ENCODE measurements at regions not wholly inside any gene's neighbourhood (a gene's known extent, or its start where the extent isn't known, plus 50 kb on each side); places are given as distances from the start of the nearest gene placed in this dataset.
"Not testable (repeated sequence)": the region's sequence is repeated elsewhere in the genome, so short reads cannot be mapped to it uniquely, and the experiment has no call there.

DNA sequence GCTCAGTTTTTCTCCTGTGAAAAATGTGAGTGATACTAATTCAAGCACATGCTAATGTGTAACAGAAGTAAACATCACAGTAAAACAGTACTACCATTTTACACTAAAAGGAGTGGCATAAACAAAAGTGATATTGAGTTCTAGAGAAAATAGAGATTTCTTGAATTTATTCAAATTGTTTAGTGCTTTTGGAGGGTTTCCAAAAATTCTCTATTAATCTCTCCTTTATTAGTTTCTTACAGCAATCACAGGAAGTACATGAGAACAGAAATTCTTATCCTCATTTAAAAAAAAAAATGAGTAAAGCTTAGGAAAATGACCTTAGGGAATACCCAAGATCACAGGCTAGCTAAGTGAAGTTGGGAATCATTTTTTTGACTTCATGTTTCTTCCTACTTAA is 459.7 kb upstream of the GALNTL6 start:
- DNase-seq (ENCODE audit: low read depth): no peak
- TF ChIP-seq, protein P1, sequence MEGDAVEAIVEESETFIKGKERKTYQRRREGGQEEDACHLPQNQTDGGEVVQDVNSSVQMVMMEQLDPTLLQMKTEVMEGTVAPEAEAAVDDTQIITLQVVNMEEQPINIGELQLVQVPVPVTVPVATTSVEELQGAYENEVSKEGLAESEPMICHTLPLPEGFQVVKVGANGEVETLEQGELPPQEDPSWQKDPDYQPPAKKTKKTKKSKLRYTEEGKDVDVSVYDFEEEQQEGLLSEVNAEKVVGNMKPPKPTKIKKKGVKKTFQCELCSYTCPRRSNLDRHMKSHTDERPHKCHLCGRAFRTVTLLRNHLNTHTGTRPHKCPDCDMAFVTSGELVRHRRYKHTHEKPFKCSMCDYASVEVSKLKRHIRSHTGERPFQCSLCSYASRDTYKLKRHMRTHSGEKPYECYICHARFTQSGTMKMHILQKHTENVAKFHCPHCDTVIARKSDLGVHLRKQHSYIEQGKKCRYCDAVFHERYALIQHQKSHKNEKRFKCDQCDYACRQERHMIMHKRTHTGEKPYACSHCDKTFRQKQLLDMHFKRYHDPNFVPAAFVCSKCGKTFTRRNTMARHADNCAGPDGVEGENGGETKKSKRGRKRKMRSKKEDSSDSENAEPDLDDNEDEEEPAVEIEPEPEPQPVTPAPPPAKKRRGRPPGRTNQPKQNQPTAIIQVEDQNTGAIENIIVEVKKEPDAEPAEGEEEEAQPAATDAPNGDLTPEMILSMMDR (IDR thresholded peaks at IDR 0.05; ENCODE audit: low read length, missing control alignments): no peak

DNA sequence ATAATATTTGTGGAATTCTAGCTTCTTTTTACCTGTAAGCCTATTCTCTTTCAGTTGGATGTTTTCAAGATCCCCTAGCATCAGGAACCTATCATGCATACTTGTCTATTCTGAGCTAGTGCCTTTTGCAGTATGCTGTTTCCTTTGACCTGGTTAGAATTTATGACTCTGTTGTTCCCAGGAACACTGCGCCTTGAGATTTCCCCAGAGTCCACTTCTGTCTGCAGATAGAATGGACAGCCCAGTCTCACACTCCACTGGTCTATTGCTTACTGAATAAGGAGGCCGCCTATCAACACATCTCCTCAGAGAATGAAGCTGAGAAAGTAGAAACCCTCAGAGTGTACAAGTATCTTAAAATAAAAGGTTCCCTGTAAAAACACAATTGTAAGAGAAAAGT is 465.1 kb upstream of the GALNTL6 start:
- no peak for DNase-seq (ENCODE audit: low read depth)

More for the DNA sequence above, 459.7 kb upstream of the GALNTL6 start:
- no peak overlapping the region for H3K4me3 ChIP-seq (replicated peaks; ENCODE audit: low read depth, low read length)

DNA sequence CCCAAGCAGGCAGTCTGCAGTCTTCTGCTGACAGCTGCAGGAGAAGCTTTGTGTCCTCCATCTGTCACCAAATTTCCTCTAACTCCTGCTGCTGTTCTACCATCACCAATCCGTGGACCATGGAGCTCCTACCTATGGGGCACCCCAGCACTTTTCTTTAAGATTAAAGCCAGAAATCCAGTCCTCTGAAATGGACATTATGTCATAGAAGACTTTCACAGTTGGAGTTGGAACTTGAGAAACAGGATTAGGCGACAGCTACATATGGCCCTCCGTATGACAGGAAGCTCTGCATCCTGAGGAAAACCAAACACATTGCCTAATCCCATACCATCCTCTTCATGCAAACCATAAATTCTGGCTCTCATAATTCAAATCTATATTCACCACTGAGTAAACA is 470.6 kb upstream of the GALNTL6 start:
- no peak overlapping the region for H3K4me3 ChIP-seq (replicated peaks; ENCODE audit: low read depth, low read length)
- TF ChIP-seq, protein P1 (IDR thresholded peaks at IDR 0.05; ENCODE audit: low read length, missing control alignments): no peak
- no peak for DNase-seq (ENCODE audit: low read depth)

More for the DNA sequence above, 465.1 kb upstream of the GALNTL6 start:
- no peak overlapping the region for H3K4me3 ChIP-seq (replicated peaks; ENCODE audit: low read depth, low read length)
- TF ChIP-seq, protein P1 (IDR thresholded peaks at IDR 0.05; ENCODE audit: low read length, missing control alignments): no peak

DNA sequence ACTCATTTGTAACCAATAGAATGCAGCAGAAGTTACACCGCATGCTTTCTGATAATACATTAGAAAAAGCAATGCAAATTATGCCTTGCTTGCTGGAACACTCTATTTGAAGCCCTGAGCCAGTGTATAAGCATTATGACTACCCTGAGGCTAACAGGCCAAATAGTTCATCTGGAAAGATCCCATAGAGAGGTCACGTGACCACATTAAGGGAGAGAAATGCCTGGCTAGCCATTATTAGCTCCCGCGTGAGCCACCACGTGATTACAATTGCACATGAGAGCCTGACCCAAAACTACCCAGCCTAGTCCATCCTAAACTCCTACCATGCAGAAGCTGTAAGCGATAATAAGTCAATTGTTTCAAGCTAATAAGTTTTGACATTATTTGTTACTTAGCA is 472.9 kb upstream of the GALNTL6 start:
- TF ChIP-seq, protein P1 (IDR thresholded peaks at IDR 0.05; ENCODE audit: low read length, missing control alignments): no peak
- no peak overlapping the region for H3K4me3 ChIP-seq (replicated peaks; ENCODE audit: low read depth, low read length)
- no peak for DNase-seq (ENCODE audit: low read depth)

DNA sequence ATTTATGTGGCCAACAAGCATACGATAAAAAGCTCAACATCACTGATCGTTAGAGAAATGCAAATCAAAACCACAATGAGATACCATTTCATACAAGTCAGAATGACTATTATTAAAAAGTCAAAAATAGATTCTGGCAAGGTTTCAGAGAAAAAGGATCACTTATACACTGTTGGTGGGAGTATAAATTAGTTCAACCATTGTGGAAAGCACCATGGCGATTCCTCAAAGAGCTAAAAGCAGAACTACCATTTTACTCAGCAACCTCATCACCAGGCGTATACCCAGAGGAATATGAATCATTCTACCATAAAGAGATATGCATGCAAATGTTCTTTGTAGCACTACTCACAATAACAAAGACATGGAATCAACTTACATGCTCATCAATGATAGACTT is 478.7 kb upstream of the GALNTL6 start:
- no peak overlapping the region for H3K4me3 ChIP-seq (replicated peaks; ENCODE audit: low read depth, low read length)
- no peak for DNase-seq (ENCODE audit: low read depth)
- TF ChIP-seq, protein P1 (IDR thresholded peaks at IDR 0.05; ENCODE audit: low read length, missing control alignments): no peak

DNA sequence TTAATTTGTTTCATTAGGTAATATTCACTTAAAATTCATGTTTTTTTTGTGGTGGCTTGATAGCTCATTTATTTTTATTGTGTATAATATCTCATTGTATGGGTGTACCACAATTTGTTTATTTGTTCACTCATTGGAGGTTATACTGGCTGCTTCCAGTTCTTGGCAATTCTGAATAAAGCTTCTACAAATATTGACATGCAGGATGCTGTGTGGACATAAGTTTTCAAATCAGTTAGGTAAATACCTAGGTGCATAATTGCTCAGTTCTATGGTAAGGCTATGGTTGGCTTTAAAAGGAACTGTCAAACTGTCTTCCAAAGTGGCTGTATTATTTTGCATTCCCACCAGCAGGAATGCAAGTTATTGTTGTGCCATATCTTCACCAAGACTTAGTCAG is 504.5 kb upstream of the GALNTL6 start:
- TF ChIP-seq, protein P1 (IDR thresholded peaks at IDR 0.05; ENCODE audit: low read length, missing control alignments): no peak
- DNase-seq (ENCODE audit: low read depth): no peak
- no peak overlapping the region for H3K4me3 ChIP-seq (replicated peaks; ENCODE audit: low read depth, low read length)

DNA sequence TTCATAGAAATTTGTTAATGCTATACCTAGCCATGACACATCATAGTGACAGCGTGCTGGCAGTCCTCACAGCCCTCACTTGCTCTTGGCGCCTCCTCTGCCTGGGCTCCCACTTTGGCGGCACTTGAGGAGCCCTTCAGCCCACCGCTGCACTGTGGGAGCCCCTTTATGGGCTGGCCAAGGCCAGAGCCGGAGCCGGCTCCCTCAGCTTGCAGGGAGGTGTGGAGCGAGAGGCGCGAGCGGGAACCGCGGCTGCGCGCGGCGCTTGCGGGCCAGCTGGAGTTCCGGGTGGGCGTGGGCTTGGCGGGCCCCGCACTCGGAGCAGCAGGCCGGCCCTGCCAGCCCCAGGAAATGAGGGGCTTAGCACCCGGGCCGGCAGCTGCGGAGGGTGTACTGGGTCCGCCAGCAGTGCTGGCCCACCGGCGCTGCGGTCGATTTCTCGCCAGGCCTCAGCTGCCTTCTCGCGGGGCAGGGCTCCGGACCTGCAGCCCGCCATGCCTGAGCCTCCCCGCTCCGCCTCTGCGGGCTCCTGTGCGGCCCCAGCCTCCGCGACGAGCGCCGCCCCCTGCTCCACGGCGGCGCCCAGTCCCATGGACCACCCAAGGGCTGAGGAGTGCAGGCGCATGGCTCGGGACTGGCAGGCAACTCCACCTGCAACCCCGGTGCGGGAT is 515.0 kb upstream of the GALNTL6 start:
- not testable (repeated sequence) for DNase-seq (ENCODE audit: low read depth); H3K4me3 ChIP-seq (replicated peaks; ENCODE audit: low read depth, low read length)

All from fibroblast of pulmonary artery (primary cell).